SK-N-SH treated with all-trans-retinoic acid at 6 μM for 48 hours (cell line): ENCODE measurements at regions not wholly inside any gene's neighbourhood (a gene's known extent, or its start where the extent isn't known, plus 50 kb on each side); places are given as distances from the start of the nearest gene placed in this dataset.

Experiments used
- ATAC-seq: fragments of 200-7000 bp; cut with Tn5 transposase; 3 replicates; pipeline ENCODE4 v1.9.1; 2020; ENCODE audit warnings: mild to moderate bottlenecking, moderate library complexity
- ARNTL ChIP-seq: fragments of 450-650 bp; formaldehyde crosslinking; IDR thresholded peaks from 2 replicates; pipeline ENCODE4 v1.5.0; 2020; ENCODE audit warnings: low read depth, mild to moderate bottlenecking, moderate library complexity, borderline replicate concordance
- BACH2 ChIP-seq: fragments of 250-450 bp; sonication (Bioruptor Pico); IDR thresholded peaks from 2 replicates; pipeline ENCODE4 v1.9.0; 2021; ENCODE audit warnings: mild to moderate bottlenecking, borderline replicate concordance
- CREB5 ChIP-seq: fragments of 250-450 bp; sonication (Bioruptor Pico); IDR thresholded peaks from 2 replicates; pipeline ENCODE4 v1.5.1; 2020; ENCODE audit warnings: low read depth, mild to moderate bottlenecking, moderate library complexity
- CSDC2 ChIP-seq: fragments of 250-450 bp; sonication (Bioruptor Pico); IDR thresholded peaks from 2 replicates; pipeline ENCODE4 v1.5.0; 2020; ENCODE audit warnings: mild to moderate bottlenecking, moderate library complexity
- ESRRG ChIP-seq: fragments of 250-450 bp; sonication (Bioruptor Pico); IDR thresholded peaks from 2 replicates; pipeline ENCODE4 v1.6.1; 2021; ENCODE audit warnings: mild to moderate bottlenecking
- GLIS3 ChIP-seq: fragments of 250-450 bp; sonication (Bioruptor Pico); IDR thresholded peaks from 2 replicates; pipeline ENCODE4 v1.5.0; 2020; ENCODE audit warnings: mild to moderate bottlenecking, moderate library complexity
- ISL1 ChIP-seq: fragments of 250-450 bp; sonication (Bioruptor Pico); IDR thresholded peaks from 2 replicates; pipeline ENCODE4 v2.1.2; 2022; ENCODE audit warnings: mild to moderate bottlenecking, moderate library complexity
- OSR1 ChIP-seq: fragments of 250-450 bp; sonication (Bioruptor Pico); IDR thresholded peaks from 2 replicates; pipeline ENCODE4 v1.8.0; 2022; ENCODE audit warnings: moderate library complexity, mild to moderate bottlenecking, inconsistent platforms
- PATZ1 ChIP-seq: fragments of 250-450 bp; sonication (Bioruptor Pico); IDR thresholded peaks from 2 replicates; pipeline ENCODE4 v1.8.0; 2020; ENCODE audit warnings: mild to moderate bottlenecking, moderate library complexity, borderline replicate concordance
- RARB ChIP-seq: fragments of 250-450 bp; sonication (Bioruptor Pico); IDR thresholded peaks from 2 replicates; pipeline ENCODE4 v1.8.0; 2021; ENCODE audit warnings: mild to moderate bottlenecking, moderate library complexity
- SNAI2 ChIP-seq: fragments of 250-450 bp; sonication (Bioruptor Pico); IDR thresholded peaks from 2 replicates; pipeline ENCODE4 v1.5.0; 2020; ENCODE audit warnings: mild to moderate bottlenecking, moderate library complexity
- TCF4 ChIP-seq: fragments of 250-450 bp; sonication (Bioruptor Pico); IDR thresholded peaks from 2 replicates; pipeline ENCODE4 v1.8.0; 2021; ENCODE audit warnings: mild to moderate bottlenecking, moderate library complexity, borderline replicate concordance
- TOX ChIP-seq: fragments of 250-450 bp; sonication (Bioruptor Pico); IDR thresholded peaks from 2 replicates; pipeline ENCODE4 v1.8.0; 2021; ENCODE audit warnings: mild to moderate bottlenecking, moderate library complexity, borderline replicate concordance
- TSHZ2 ChIP-seq: fragments of 250-450 bp; sonication (Bioruptor Pico); IDR thresholded peaks from 2 replicates; pipeline ENCODE4 v1.5.0; 2020; ENCODE audit warnings: mild to moderate bottlenecking, moderate library complexity
- ZC3H10 ChIP-seq: fragments of 250-450 bp; sonication (Bioruptor Pico); IDR thresholded peaks from 2 replicates; pipeline ENCODE4 v1.5.1; 2021; ENCODE audit warnings: mild to moderate bottlenecking, moderate library complexity
- ZFP3 ChIP-seq: fragments of 250-450 bp; sonication (Bioruptor Pico); IDR thresholded peaks from 2 replicates; pipeline ENCODE4 v1.5.0; 2020; ENCODE audit warnings: mild to moderate bottlenecking, moderate library complexity
- ZFP30 ChIP-seq: fragments of 450-650 bp; formaldehyde crosslinking; IDR thresholded peaks from 2 replicates; pipeline ENCODE4 v1.5.0; 2022; ENCODE audit warnings: mild to moderate bottlenecking, moderate library complexity
- ZNF565 ChIP-seq: fragments of 450-650 bp; formaldehyde crosslinking; conservative IDR thresholded peaks from 2 replicates; pipeline ENCODE4 v1.5.0; 2020; ENCODE audit warnings: low read depth, mild to moderate bottlenecking, moderate library complexity
- ZNF70 ChIP-seq: fragments of 450-650 bp; formaldehyde crosslinking; IDR thresholded peaks from 2 replicates; pipeline ENCODE4 v1.5.0; 2020; ENCODE audit warnings: mild to moderate bottlenecking, moderate library complexity
- ZNF8 ChIP-seq: fragments of 450-650 bp; formaldehyde crosslinking; IDR thresholded peaks from 2 replicates; pipeline ENCODE4 v1.5.0; 2020; ENCODE audit warnings: mild to moderate bottlenecking, moderate library complexity
- TF ChIP-seq, protein P1 (sequence below): fragments of 250-450 bp; sonication (Bioruptor Pico); IDR thresholded peaks from 2 replicates; pipeline ENCODE4 v1.8.0; 2021; ENCODE audit warnings: low read depth, mild to moderate bottlenecking, moderate library complexity, borderline replicate concordance
- TF ChIP-seq, protein P2 (sequence below): fragments of 250-450 bp; sonication (Bioruptor Pico); IDR thresholded peaks from 2 replicates; pipeline ENCODE4 v1.5.1; 2021; ENCODE audit warnings: mild to moderate bottlenecking, moderate library complexity

DNA sequence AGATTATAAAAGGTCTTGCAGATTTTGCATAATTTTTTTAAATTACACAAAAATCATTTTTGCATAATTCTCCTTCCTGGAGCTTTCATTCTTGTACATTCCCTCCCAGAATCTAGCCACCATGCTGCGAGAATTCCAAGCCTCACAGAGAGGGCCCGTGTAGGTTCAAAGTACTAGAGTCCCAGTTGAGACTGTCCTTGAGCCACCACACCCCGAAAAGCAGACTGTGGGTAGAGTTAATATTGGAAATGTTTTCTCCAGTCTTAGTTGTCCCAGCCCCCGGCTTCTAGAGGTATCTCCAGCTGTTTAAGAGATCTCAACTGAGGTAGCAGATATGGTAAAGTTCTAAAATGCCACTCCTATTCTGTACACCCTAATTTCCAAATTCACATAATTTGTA, 407.3 kb upstream of the ANO3 start:
- ATAC-seq, result no peak
- TF ChIP-seq, protein P1, sequence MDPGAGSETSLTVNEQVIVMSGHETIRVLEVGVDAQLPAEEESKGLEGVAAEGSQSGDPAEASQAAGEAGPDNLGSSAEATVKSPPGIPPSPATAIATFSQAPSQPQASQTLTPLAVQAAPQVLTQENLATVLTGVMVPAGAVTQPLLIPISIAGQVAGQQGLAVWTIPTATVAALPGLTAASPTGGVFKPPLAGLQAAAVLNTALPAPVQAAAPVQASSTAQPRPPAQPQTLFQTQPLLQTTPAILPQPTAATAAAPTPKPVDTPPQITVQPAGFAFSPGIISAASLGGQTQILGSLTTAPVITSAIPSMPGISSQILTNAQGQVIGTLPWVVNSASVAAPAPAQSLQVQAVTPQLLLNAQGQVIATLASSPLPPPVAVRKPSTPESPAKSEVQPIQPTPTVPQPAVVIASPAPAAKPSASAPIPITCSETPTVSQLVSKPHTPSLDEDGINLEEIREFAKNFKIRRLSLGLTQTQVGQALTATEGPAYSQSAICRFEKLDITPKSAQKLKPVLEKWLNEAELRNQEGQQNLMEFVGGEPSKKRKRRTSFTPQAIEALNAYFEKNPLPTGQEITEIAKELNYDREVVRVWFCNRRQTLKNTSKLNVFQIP, result no peak
- TF ChIP-seq ISL1 (CRISPR knock-in tag), result no peak
- TF ChIP-seq TCF4 (CRISPR knock-in tag), result no peak
- TF ChIP-seq ZNF8 (CRISPR knock-in tag), result no peak
- TF ChIP-seq ESRRG (CRISPR knock-in tag), result no peak
- no peak for TF ChIP-seq ARNTL
- TF ChIP-seq ZNF565 (CRISPR knock-in tag), result no peak
- no peak for TF ChIP-seq RARB
- no peak for TF ChIP-seq ZNF70 (CRISPR knock-in tag)
- no peak for TF ChIP-seq CREB5 (CRISPR knock-in tag)
- no peak for TF ChIP-seq TSHZ2 (CRISPR knock-in tag)
- no peak for TF ChIP-seq OSR1
- no peak for TF ChIP-seq ZFP3 (CRISPR knock-in tag)
- TF ChIP-seq TOX, result no peak
- TF ChIP-seq PATZ1 (CRISPR knock-in tag), result no peak
- no peak for TF ChIP-seq GLIS3 (CRISPR knock-in tag)
- no peak for TF ChIP-seq CSDC2

GRCh38 chr11:25925359-25925758, 406.6 kb upstream of the ANO3 start:
- no peak for TF ChIP-seq ZFP3 (CRISPR knock-in tag)
- no peak for ATAC-seq

GRCh38 chr11:25927411-25927953, 404.4 kb upstream of the ANO3 start:
- no peak for TF ChIP-seq ZNF8 (CRISPR knock-in tag)
- TF ChIP-seq, protein P2, sequence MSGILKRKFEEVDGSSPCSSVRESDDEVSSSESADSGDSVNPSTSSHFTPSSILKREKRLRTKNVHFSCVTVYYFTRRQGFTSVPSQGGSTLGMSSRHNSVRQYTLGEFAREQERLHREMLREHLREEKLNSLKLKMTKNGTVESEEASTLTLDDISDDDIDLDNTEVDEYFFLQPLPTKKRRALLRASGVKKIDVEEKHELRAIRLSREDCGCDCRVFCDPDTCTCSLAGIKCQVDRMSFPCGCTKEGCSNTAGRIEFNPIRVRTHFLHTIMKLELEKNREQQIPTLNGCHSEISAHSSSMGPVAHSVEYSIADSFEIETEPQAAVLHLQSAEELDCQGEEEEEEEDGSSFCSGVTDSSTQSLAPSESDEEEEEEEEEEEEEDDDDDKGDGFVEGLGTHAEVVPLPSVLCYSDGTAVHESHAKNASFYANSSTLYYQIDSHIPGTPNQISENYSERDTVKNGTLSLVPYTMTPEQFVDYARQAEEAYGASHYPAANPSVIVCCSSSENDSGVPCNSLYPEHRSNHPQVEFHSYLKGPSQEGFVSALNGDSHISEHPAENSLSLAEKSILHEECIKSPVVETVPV (CRISPR knock-in tag), result no peak
- no peak for TF ChIP-seq CSDC2
- TF ChIP-seq SNAI2, result no peak
- no peak for TF ChIP-seq GLIS3 (CRISPR knock-in tag)
- no peak for TF ChIP-seq PATZ1 (CRISPR knock-in tag)
- no peak for TF ChIP-seq OSR1
- no peak for TF ChIP-seq ZC3H10 (CRISPR knock-in tag)
- no peak for TF ChIP-seq ZFP3 (CRISPR knock-in tag)
- TF ChIP-seq ZNF565 (CRISPR knock-in tag), result no peak
- TF ChIP-seq ARNTL, result no peak
- TF ChIP-seq ZFP30 (CRISPR knock-in tag), result no peak
- no peak for TF ChIP-seq ZNF70 (CRISPR knock-in tag)
- TF ChIP-seq TCF4 (CRISPR knock-in tag), result no peak
- no peak for TF ChIP-seq ESRRG (CRISPR knock-in tag)
- TF ChIP-seq CREB5 (CRISPR knock-in tag), result no peak
- TF ChIP-seq TOX, result no peak
- TF ChIP-seq BACH2, result no peak
- no peak for TF ChIP-seq RARB
- TF ChIP-seq ISL1 (CRISPR knock-in tag), result no peak
- no peak for ATAC-seq
